CD14-positive monocyte (primary cell): ENCODE measurements at regions not wholly inside any gene's neighbourhood (a gene's known extent, or its start where the extent isn't known, plus 50 kb on each side); places are given as distances from the start of the nearest gene placed in this dataset.

Experiments
- DNase-seq, 3 donors: peaks; one replicate each; pipeline ENCODE4 v3.0.0-alpha.2; 2011 to 2022
- H2AFZ ChIP-seq: 2 replicates; pipeline ENCODE4 v1.6.0; 2012; ENCODE audit warnings: mild to moderate bottlenecking, low read depth, low read length, inconsistent platforms; ENCODE audit not compliant: insufficient read depth, poor library complexity, severe bottlenecking
- H3K27ac ChIP-seq, 2 donors: 1 replicate in 1 of 2; 2 replicates in 1 of 2; pipeline ENCODE4 v1.5.1; 2012 to 2013; ENCODE audit warnings: low read length in 2 of 2, control low read depth in 1 of 2, inconsistent platforms in 1 of 2, low read depth in 1 of 2, mild to moderate bottlenecking in 1 of 2
- H3K27me3 ChIP-seq, 2 donors: one replicate each; pipeline versions ENCODE4 v1.6.0 to v1.6.1; 2011 to 2013; ENCODE audit warnings: low read length in 2 of 2; ENCODE audit not compliant: control insufficient read depth in 2 of 2, insufficient read depth in 2 of 2
- H3K36me3 ChIP-seq, 2 donors: replicated peaks in 1 of 2; 1 replicate in 1 of 2; 2 replicates in 1 of 2; pipeline versions ENCODE4 v1.5.1 to v1.6.1; 2012 to 2013; ENCODE audit warnings: low read length in 2 of 2, control low read depth in 1 of 2, inconsistent platforms in 1 of 2, mild to moderate bottlenecking in 1 of 2; ENCODE audit not compliant: insufficient read depth in 2 of 2, control insufficient read depth in 1 of 2
- H3K4me1 ChIP-seq, 2 donors: 1 replicate in 1 of 2; 2 replicates in 1 of 2; pipeline versions ENCODE4 v1.5.1 to v1.6.1; 2012 to 2013; ENCODE audit warnings: low read length in 2 of 2, control low read depth in 1 of 2, inconsistent platforms in 1 of 2, mild to moderate bottlenecking in 1 of 2, moderate library complexity in 1 of 2; ENCODE audit not compliant: insufficient read depth in 2 of 2, control insufficient read depth in 1 of 2
- H3K4me2 ChIP-seq: replicated peaks from 2 replicates; pipeline ENCODE3; 2012; ENCODE audit warnings: low read length, moderate library complexity, mild to moderate bottlenecking; ENCODE audit not compliant: poor library complexity, severe bottlenecking; ENCODE audit errors: extremely low read depth
- H3K4me3 ChIP-seq, 3 experiments: fragments of 200-600 bp in 1 of 3; sonication (generic) in 1 of 3; replicated peaks in 1 of 3; 1 replicate in 2 of 3; 2 replicates in 1 of 3; pipeline ENCODE4 v1.5.1; 2011 to 2013; ENCODE audit warnings: low read length in 3 of 3, mild to moderate bottlenecking in 3 of 3, control low read depth in 2 of 3, low read depth in 2 of 3, inconsistent platforms in 1 of 3, moderate library complexity in 1 of 3
- H3K79me2 ChIP-seq: 2 replicates; pipeline ENCODE4 v1.6.0; 2012; ENCODE audit warnings: mild to moderate bottlenecking, control low read depth, inconsistent platforms, low read length, moderate library complexity; ENCODE audit not compliant: insufficient read depth
- H3K9ac ChIP-seq: 2 replicates; pipeline ENCODE4 v1.6.0; 2017; ENCODE audit warnings: low read length, mild to moderate bottlenecking; ENCODE audit not compliant: insufficient read depth, poor library complexity, severe bottlenecking
- H3K9me3 ChIP-seq, 2 donors: replicated peaks in 1 of 2; 1 replicate in 1 of 2; 2 replicates in 1 of 2; pipeline versions ENCODE4 v1.5.1 to v1.6.1; 2012 to 2013; ENCODE audit warnings: low read length in 2 of 2, control low read depth in 1 of 2; ENCODE audit not compliant: control insufficient read depth in 1 of 2, insufficient read depth in 1 of 2
- H4K20me1 ChIP-seq: 2 replicates; pipeline ENCODE4 v1.6.0; 2012; ENCODE audit warnings: mild to moderate bottlenecking, low read length, control low read depth, moderate library complexity; ENCODE audit not compliant: insufficient read depth
- H3K27ac Mint-ChIP-seq, 7 donors: one replicate each; pipeline ENCODE4 v1.8.0; 2020; ENCODE audit warnings: mild to moderate bottlenecking in 7 of 7, mixed read lengths in 7 of 7, moderate library complexity in 6 of 7, inconsistent platforms in 2 of 7
- H3K27me3 Mint-ChIP-seq, 3 donors: one replicate each; pipeline ENCODE4 v1.8.0; 2021 to 2022; ENCODE audit warnings: low read depth in 3 of 3, mild to moderate bottlenecking in 3 of 3, mixed read lengths in 3 of 3, moderate library complexity in 3 of 3, inconsistent platforms in 1 of 3
- H3K36me3 Mint-ChIP-seq, 2 donors: one replicate each; pipeline ENCODE4 v1.8.0; 2020; ENCODE audit warnings: mixed read lengths in 2 of 2, inconsistent platforms in 1 of 2, mild to moderate bottlenecking in 1 of 2
- H3K4me1 Mint-ChIP-seq: one replicate; pipeline ENCODE4 v1.8.0; 2020; ENCODE audit warnings: mild to moderate bottlenecking, mixed read lengths
- H3K4me3 Mint-ChIP-seq, 2 donors: one replicate each; pipeline ENCODE4 v1.8.0; 2020; ENCODE audit warnings: mild to moderate bottlenecking in 2 of 2, mixed read lengths in 2 of 2, moderate library complexity in 1 of 2
- H3K9me3 Mint-ChIP-seq, 7 donors: one replicate each; pipeline ENCODE4 v1.8.0; 2020 to 2022; ENCODE audit warnings: mixed read lengths in 7 of 7, mild to moderate bottlenecking in 6 of 7, moderate library complexity in 6 of 7, inconsistent platforms in 2 of 7
- WGBS: methylation state at CpG from one replicate; pipeline ENCODE4 v1.1.5; 2013; ENCODE audit warnings: missing lambda C conversion rate; ENCODE audit not compliant: insufficient coverage; 5-methylcytosine and 5-hydroxymethylcytosine counted together
- intact Hi-C, 2 donors: fragments of 100-400 bp; cut with micrococcal nuclease; formaldehyde crosslinking; loops; one replicate each; pipeline versions ENCODE4 v1.15.0 to v1.15.1; 2023
- TF ChIP-seq, protein P1 (sequence below): fragments of 200-600 bp; IDR thresholded peaks from one replicate; pipeline ENCODE4 v1.8.0; 2022; ENCODE audit warnings: antibody characterized with exemption, mild to moderate bottlenecking

DNA sequence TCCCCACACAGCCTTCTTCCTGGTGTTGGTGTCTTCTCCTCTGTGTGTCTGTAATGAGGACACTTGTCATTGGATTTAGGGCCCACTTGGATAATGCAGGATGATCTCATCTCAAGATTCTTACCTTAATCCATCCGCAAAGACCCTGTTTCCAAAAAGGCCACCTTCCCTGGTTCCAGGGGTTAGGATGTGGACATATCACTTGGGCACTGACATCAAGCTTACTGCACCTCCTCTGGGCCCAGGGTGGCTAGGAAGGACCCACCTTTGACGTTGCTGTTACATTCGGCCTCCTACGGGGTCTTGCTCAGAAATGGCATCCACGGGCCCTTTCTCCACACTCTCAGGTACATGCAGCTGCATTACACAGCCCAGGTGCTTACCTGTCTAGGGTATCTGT lies 535.9 kb downstream of the BRD1 start:
- no peaks in the 10 kb centered on the region for H4K20me1 ChIP-seq
- peaks cover 6 to 19% of the 10 kb centered on the region in 2 donors for H3K9me3 ChIP-seq
- no peak for DNase-seq
- H3K4me2 ChIP-seq = no peak overlapping the region
- no peaks in the 10 kb centered on the region for H3K36me3 Mint-ChIP-seq
- no peak overlapping the region for H3K4me3 Mint-ChIP-seq
- H3K36me3 ChIP-seq = no peaks in the 10 kb centered on the region
- peaks cover 0 to 8% (median 6%) of the 10 kb centered on the region in 3 donors for H3K27me3 Mint-ChIP-seq
- H3K9me3 Mint-ChIP-seq = peaks cover 5 to 28% (median 15%) of the 10 kb centered on the region in 7 donors
- no peaks in the 10 kb centered on the region for H3K27me3 ChIP-seq
- H3K4me3 ChIP-seq = no peak overlapping the region
- intact Hi-C loops = no loop called here
- no peak overlapping the region for H3K9ac ChIP-seq
- H2AFZ ChIP-seq = no peak overlapping the region
- no peak overlapping the region for H3K27ac ChIP-seq
- 85% methylated on average over 4 of the region's 5 CpGs for WGBS
- no peak overlapping the region for H3K27ac Mint-ChIP-seq
- H3K4me1 ChIP-seq = no peaks in the 10 kb centered on the region
- H3K4me1 Mint-ChIP-seq = no peaks in the 10 kb centered on the region
- TF ChIP-seq, protein P1, sequence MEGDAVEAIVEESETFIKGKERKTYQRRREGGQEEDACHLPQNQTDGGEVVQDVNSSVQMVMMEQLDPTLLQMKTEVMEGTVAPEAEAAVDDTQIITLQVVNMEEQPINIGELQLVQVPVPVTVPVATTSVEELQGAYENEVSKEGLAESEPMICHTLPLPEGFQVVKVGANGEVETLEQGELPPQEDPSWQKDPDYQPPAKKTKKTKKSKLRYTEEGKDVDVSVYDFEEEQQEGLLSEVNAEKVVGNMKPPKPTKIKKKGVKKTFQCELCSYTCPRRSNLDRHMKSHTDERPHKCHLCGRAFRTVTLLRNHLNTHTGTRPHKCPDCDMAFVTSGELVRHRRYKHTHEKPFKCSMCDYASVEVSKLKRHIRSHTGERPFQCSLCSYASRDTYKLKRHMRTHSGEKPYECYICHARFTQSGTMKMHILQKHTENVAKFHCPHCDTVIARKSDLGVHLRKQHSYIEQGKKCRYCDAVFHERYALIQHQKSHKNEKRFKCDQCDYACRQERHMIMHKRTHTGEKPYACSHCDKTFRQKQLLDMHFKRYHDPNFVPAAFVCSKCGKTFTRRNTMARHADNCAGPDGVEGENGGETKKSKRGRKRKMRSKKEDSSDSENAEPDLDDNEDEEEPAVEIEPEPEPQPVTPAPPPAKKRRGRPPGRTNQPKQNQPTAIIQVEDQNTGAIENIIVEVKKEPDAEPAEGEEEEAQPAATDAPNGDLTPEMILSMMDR = no peak
- no peaks in the 10 kb centered on the region for H3K79me2 ChIP-seq

- H3K27ac Mint-ChIP-seq = no peak overlapping the region
- Histone ChIP-seq H3K27ac (no peak overlapping the region), H3K36me3 (no peaks in the 10 kb centered on the region), H3K9ac (no peak overlapping the region), H2AFZ (no peak overlapping the region), H3K27me3 (no peaks in the 10 kb centered on the region), H3K4me2 (no peak overlapping the region), H3K79me2 (no peaks in the 10 kb centered on the region), H4K20me1 (no peaks in the 10 kb centered on the region), H3K4me1 (no peaks in the 10 kb centered on the region), H3K9me3 (peaks cover 6 to 19% of the 10 kb centered on the region in 2 donors), H3K4me3 (no peak overlapping the region)
- peaks cover 5 to 28% (median 15%) of the 10 kb centered on the region in 7 donors for H3K9me3 Mint-ChIP-seq
- DNase-seq = no peak
- 83% methylated on average over 10 of the region's 13 CpGs for WGBS
- intact Hi-C loops = no loop called here
- TF ChIP-seq, protein P1 = no peak
- H3K27me3 Mint-ChIP-seq = peaks cover 0 to 8% (median 6%) of the 10 kb centered on the region in 3 donors
- H3K4me1 Mint-ChIP-seq = no peaks in the 10 kb centered on the region
- no peaks in the 10 kb centered on the region for H3K36me3 Mint-ChIP-seq
- H3K4me3 Mint-ChIP-seq = no peak overlapping the region
These were observed 536.5 kb downstream of the BRD1 start for GRCh38 chr22:49291169-49291568.
